ENCODE measurements at regions not wholly inside any gene's neighbourhood (a gene's known extent, or its start where the extent isn't known, plus 50 kb on each side); places are given as distances from the start of the nearest gene placed in this dataset.
"Not testable (repeated sequence)": the region's sequence is repeated elsewhere in the genome, so short reads cannot be mapped to it uniquely, and the experiment has no call there.

- Histone ChIP-seq H3K36me3 (ENCODE audit: control insufficient read depth in 1 of 2, insufficient read depth in 2 of 2, low read length in 2 of 2) (no peaks in the 10 kb centered on the region), H3K27me3 (ENCODE audit: low read depth, low read length) (no peaks in the 10 kb centered on the region), H3K9me3 (ENCODE audit: control insufficient read depth in 1 of 2, low read length in 2 of 2) (no peaks in the 10 kb centered on the region), H3K4me3 (ENCODE audit: low read depth in 1 of 2, low read length in 2 of 2) (no peak overlapping the region), H3K27ac (ENCODE audit: low read length) (no peak overlapping the region), H3K4me1 (ENCODE audit: control insufficient read depth in 1 of 2, insufficient read depth in 2 of 2, low read length in 2 of 2) (no peaks in the 10 kb centered on the region)
Measured at GRCh38 chr5:93219641-93220145, 361.3 kb downstream of the NR2F1-AS1 start.

- not testable (repeated sequence) for H3K27me3 ChIP-seq (ENCODE audit: low read depth, low read length); H3K9me3 ChIP-seq (ENCODE audit: control insufficient read depth in 1 of 2, low read length in 2 of 2); H3K36me3 ChIP-seq (ENCODE audit: control insufficient read depth in 1 of 2, insufficient read depth in 2 of 2, low read length in 2 of 2); H3K4me3 ChIP-seq (ENCODE audit: low read depth in 1 of 2, low read length in 2 of 2); H3K27ac ChIP-seq (ENCODE audit: low read length); H3K4me1 ChIP-seq (ENCODE audit: control insufficient read depth in 1 of 2, insufficient read depth in 2 of 2, low read length in 2 of 2)
Measured at GRCh38 chr5:93213111-93213794, 367.8 kb downstream of the NR2F1-AS1 start.

- Histone ChIP-seq H3K36me3 (ENCODE audit: control insufficient read depth in 1 of 2, insufficient read depth in 2 of 2, low read length in 2 of 2) (no peaks in the 10 kb centered on the region), H3K27me3 (ENCODE audit: low read depth, low read length) (no peaks in the 10 kb centered on the region), H3K27ac (ENCODE audit: low read length) (no peak overlapping the region), H3K4me3 (ENCODE audit: low read depth in 1 of 2, low read length in 2 of 2) (no peak overlapping the region), H3K9me3 (ENCODE audit: control insufficient read depth in 1 of 2, low read length in 2 of 2) (no peaks in the 10 kb centered on the region), H3K4me1 (ENCODE audit: control insufficient read depth in 1 of 2, insufficient read depth in 2 of 2, low read length in 2 of 2) (peaks cover 0 to 11% of the 10 kb centered on the region in 2 donors)
Measured at GRCh38 chr5:93209476-93209875, 371.5 kb downstream of the NR2F1-AS1 start.

- no peaks in the 10 kb centered on the region for H3K9me3 ChIP-seq (ENCODE audit: control insufficient read depth in 1 of 2, low read length in 2 of 2)
- no peaks in the 10 kb centered on the region for H3K36me3 ChIP-seq (ENCODE audit: control insufficient read depth in 1 of 2, insufficient read depth in 2 of 2, low read length in 2 of 2)
- no peak overlapping the region for H3K4me3 ChIP-seq (ENCODE audit: low read depth in 1 of 2, low read length in 2 of 2)
- H3K4me1 ChIP-seq (ENCODE audit: control insufficient read depth in 1 of 2, insufficient read depth in 2 of 2, low read length in 2 of 2) = peaks cover 0 to 11% of the 10 kb centered on the region in 2 donors
- no peak overlapping the region for H3K27ac ChIP-seq (ENCODE audit: low read length)
- no peaks in the 10 kb centered on the region for H3K27me3 ChIP-seq (ENCODE audit: low read depth, low read length)
Measured at GRCh38 chr5:93208141-93208751, 372.8 kb downstream of the NR2F1-AS1 start.

- Histone ChIP-seq H3K27ac (ENCODE audit: low read length) (no peak overlapping the region), H3K4me3 (ENCODE audit: low read depth in 1 of 2, low read length in 2 of 2) (no peak overlapping the region), H3K36me3 (ENCODE audit: control insufficient read depth in 1 of 2, insufficient read depth in 2 of 2, low read length in 2 of 2) (no peaks in the 10 kb centered on the region), H3K27me3 (ENCODE audit: low read depth, low read length) (no peaks in the 10 kb centered on the region), H3K9me3 (ENCODE audit: control insufficient read depth in 1 of 2, low read length in 2 of 2) (no peaks in the 10 kb centered on the region), H3K4me1 (ENCODE audit: control insufficient read depth in 1 of 2, insufficient read depth in 2 of 2, low read length in 2 of 2) (peaks cover 0 to 11% of the 10 kb centered on the region in 2 donors)
Measured at GRCh38 chr5:93206203-93206602, 374.8 kb downstream of the NR2F1-AS1 start.

- no peaks in the 10 kb centered on the region for H3K36me3 ChIP-seq (ENCODE audit: control insufficient read depth in 1 of 2, insufficient read depth in 2 of 2, low read length in 2 of 2)
- no peaks in the 10 kb centered on the region for H3K9me3 ChIP-seq (ENCODE audit: control insufficient read depth in 1 of 2, low read length in 2 of 2)
- H3K27me3 ChIP-seq (ENCODE audit: low read depth, low read length) = no peaks in the 10 kb centered on the region
- H3K4me3 ChIP-seq (ENCODE audit: low read depth in 1 of 2, low read length in 2 of 2) = no peak overlapping the region
- H3K27ac ChIP-seq (ENCODE audit: low read length) = no peak overlapping the region
- H3K4me1 ChIP-seq (ENCODE audit: control insufficient read depth in 1 of 2, insufficient read depth in 2 of 2, low read length in 2 of 2) = no peaks in the 10 kb centered on the region
Measured at GRCh38 chr5:93201061-93201460, 380.0 kb downstream of the NR2F1-AS1 start.

- no peaks in the 10 kb centered on the region for H3K27me3 ChIP-seq (ENCODE audit: low read depth, low read length)
- no peaks in the 10 kb centered on the region for H3K36me3 ChIP-seq (ENCODE audit: control insufficient read depth in 1 of 2, insufficient read depth in 2 of 2, low read length in 2 of 2)
- H3K9me3 ChIP-seq (ENCODE audit: control insufficient read depth in 1 of 2, low read length in 2 of 2) = no peaks in the 10 kb centered on the region
- H3K4me3 ChIP-seq (ENCODE audit: low read depth in 1 of 2, low read length in 2 of 2) = no peak overlapping the region
- peaks cover 0 to 4% of the 10 kb centered on the region in 2 donors for H3K4me1 ChIP-seq (ENCODE audit: control insufficient read depth in 1 of 2, insufficient read depth in 2 of 2, low read length in 2 of 2)
- no peak overlapping the region for H3K27ac ChIP-seq (ENCODE audit: low read length)
Measured at GRCh38 chr5:93196986-93197385, 384.0 kb downstream of the NR2F1-AS1 start.

GRCh38 chr5:93193431-93194347, 387.3 kb downstream of the NR2F1-AS1 start:
- Histone ChIP-seq H3K9me3 (ENCODE audit: control insufficient read depth in 1 of 2, low read length in 2 of 2) (no peaks in the 10 kb centered on the region), H3K36me3 (ENCODE audit: control insufficient read depth in 1 of 2, insufficient read depth in 2 of 2, low read length in 2 of 2) (no peaks in the 10 kb centered on the region), H3K27me3 (ENCODE audit: low read depth, low read length) (no peaks in the 10 kb centered on the region), H3K4me3 (ENCODE audit: low read depth in 1 of 2, low read length in 2 of 2) (no peak overlapping the region), H3K27ac (ENCODE audit: low read length) (no peak overlapping the region), H3K4me1 (ENCODE audit: control insufficient read depth in 1 of 2, insufficient read depth in 2 of 2, low read length in 2 of 2) (peaks cover 0 to 4% of the 10 kb centered on the region in 2 donors)

GRCh38 chr5:93192683-93193082, 388.3 kb downstream of the NR2F1-AS1 start:
- Histone ChIP-seq H3K4me3 (ENCODE audit: low read depth in 1 of 2, low read length in 2 of 2) (no peak overlapping the region), H3K36me3 (ENCODE audit: control insufficient read depth in 1 of 2, insufficient read depth in 2 of 2, low read length in 2 of 2) (no peaks in the 10 kb centered on the region), H3K27me3 (ENCODE audit: low read depth, low read length) (no peaks in the 10 kb centered on the region), H3K9me3 (ENCODE audit: control insufficient read depth in 1 of 2, low read length in 2 of 2) (no peaks in the 10 kb centered on the region), H3K4me1 (ENCODE audit: control insufficient read depth in 1 of 2, insufficient read depth in 2 of 2, low read length in 2 of 2) (peaks cover 0 to 4% of the 10 kb centered on the region in 2 donors), H3K27ac (ENCODE audit: low read length) (no peak overlapping the region)

- Histone ChIP-seq H3K27me3 (ENCODE audit: low read depth, low read length) (no peaks in the 10 kb centered on the region), H3K36me3 (ENCODE audit: control insufficient read depth in 1 of 2, insufficient read depth in 2 of 2, low read length in 2 of 2) (no peaks in the 10 kb centered on the region), H3K27ac (ENCODE audit: low read length) (no peak overlapping the region), H3K4me3 (ENCODE audit: low read depth in 1 of 2, low read length in 2 of 2) (no peak overlapping the region), H3K9me3 (ENCODE audit: control insufficient read depth in 1 of 2, low read length in 2 of 2) (no peaks in the 10 kb centered on the region), H3K4me1 (ENCODE audit: control insufficient read depth in 1 of 2, insufficient read depth in 2 of 2, low read length in 2 of 2) (peaks cover 0 to 4% of the 10 kb centered on the region in 2 donors)
Measured at GRCh38 chr5:93192087-93192486, 388.9 kb downstream of the NR2F1-AS1 start.
